GM19240 (cell line): ENCODE measurements at regions not wholly inside any gene's neighbourhood (a gene's known extent, or its start where the extent isn't known, plus 50 kb on each side); places are given as distances from the start of the nearest gene placed in this dataset.

Experiments
- DNase-seq: peaks from one replicate; pipeline ENCODE4 v3.0.0; 2011; ENCODE audit warnings: low spot score; ENCODE audit not compliant: insufficient read length

DNA sequence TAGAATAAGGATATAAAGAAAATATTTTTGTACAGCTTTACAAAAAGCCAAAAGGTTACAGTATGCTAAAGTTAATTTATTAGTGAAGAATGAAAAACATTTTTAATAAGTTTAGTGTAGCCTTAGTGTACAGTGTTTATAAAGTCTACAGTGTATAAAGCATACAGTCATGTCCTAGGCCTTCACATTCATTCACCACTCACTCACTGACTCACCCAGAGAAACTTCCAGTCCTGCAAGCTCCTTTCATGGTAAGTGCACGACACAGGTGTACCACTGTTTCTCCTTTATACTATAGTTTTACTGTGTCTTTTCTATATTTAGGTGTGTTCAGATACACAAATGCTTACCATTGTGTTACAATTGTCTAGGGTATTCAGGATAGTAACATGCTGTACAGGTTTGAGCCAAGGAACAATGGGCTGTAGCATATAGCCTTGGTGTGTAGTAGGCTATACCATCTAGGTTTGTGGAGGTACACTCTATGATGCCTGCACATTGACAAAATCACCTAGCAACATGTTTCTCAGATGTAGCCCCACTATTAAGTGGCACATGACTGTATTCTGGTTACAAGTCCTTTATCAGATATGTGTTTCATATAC, 197.1 kb upstream of the KBTBD8 start:
- no peak for DNase-seq

DNA sequence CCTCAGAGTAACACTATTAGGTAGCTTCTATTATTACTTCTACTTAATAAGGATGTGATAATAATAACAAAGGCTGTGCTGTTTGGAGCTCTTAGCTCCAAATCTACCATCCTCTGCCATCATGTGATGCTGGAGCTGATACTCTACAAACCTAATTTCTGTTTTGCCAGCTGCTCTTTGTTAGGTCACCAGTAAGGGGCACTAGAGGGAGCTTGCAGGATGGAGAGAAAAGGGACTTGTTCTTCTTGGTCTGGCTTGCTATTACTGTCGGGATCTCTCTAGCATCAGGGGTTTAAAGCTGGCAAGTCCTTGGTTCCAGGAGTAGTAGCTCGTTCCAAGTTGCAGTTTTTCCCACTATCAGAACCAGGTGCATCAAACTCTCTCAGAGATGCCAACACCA, 194.9 kb upstream of the KBTBD8 start:
- no peak for DNase-seq

DNA sequence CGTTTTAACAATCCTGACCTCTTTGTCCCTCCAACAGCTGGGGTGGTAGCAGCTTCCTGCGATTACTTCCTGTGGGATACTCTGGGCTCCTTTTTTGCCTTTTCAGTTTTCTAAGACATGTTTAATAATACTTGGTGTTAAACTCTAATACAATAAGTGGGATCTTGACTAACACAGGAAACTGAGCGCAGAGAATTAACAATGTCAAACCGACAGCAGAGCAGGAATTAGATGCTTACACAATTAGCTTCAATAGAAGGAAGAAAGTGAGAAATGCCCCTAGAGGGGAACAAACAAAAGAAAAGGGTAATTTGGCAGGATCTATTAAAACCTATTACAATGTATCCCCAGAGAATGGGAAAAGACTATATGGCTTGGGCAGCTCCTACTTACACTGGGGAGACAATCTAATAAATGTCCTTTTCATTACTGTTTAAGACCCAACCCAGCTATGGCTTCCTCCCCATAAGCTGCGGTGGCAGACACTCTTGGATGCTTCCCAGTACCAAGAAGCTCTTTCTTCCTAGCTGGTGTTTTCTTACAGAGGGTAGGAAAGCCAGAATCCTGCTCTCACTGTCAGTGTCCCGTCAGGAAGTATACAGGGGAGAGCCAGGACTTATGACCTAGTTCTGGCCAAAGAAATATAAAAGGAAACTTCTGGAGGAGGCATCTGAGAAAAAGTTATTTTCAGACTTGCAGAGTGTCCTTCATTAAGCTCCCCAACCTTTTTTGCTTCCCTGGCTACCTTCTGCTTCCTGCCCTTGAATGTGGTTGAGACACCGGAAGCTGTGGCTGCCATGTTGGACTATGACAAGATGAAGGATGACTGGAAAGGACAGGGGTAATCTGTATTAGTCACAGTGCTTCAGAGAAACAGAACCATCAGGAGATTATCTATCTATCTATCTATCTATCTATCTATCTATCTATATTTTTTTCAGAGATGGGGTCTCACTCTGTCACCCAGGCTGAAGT, 194.1 kb upstream of the KBTBD8 start:
- DNase-seq: no peak

DNA sequence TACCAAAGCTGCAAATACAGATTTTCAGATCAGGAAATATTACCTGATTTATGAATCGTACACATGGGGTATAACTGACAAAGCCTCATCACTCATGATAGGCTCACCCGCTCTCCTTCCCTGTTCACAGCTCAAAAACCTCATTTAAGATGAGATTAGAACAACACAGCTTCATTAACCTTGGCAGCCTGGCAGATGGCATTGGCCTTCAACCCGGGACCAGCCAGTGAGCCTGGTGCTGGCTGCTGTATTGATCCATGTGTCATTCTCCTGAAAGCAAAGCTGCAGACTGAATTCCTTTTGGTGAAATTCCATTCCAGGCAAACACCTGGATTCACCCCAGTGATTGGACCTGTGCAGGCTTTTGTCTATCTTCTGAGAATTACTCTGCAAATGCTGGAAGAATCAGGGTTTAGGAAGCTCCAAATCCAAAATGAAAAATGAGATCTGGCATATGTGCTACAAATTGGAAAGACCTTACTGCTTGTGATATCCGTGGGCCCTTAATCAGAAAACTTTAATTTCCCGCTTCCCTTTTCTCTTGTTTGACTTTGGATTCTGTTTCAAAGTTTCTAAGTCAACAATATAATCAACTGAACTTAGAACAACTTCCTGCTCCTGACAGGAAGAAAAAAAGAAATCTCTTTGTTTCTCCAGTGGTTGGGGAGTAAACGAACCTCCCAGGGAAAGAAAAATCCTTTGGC, 189.1 kb upstream of the KBTBD8 start:
- DNase-seq: no peak

DNA sequence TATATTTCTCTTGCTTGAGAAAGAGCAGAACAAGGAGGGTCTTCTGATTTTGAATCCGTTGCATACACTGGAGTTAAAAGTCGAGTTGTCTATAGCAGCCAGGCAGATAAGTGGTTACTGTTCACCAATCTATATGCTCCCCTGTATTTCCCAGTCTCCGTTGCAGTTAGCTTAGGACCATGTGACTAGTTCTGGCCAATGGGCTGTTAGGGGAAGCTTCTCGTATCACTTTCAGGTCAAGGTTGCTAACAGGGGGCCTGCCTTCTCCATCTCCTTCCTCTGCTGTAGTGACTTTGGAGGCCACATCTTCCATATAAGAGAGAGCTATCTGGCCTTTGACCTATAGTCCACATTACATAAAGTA, 188.5 kb upstream of the KBTBD8 start:
- DNase-seq: no peak

DNA sequence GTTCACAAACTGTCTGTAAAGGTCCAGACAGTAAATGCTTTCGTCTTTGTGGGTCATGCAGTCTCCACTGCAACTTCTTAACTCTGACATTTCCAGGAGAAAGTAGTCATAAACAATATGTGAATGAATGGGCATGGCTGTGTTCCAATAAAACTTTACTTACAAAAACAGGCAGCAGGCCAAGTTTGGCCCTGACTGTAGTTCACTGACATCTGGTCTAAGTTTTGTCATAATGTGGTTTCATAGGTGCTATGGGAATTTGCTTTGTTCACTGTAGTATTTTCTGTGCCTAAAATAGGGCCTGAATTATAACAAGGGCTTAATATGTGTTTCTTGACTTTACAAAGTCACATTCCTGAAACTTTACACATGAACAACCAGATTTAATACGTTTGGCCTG, 186.0 kb upstream of the KBTBD8 start:
- DNase-seq: no peak

DNA sequence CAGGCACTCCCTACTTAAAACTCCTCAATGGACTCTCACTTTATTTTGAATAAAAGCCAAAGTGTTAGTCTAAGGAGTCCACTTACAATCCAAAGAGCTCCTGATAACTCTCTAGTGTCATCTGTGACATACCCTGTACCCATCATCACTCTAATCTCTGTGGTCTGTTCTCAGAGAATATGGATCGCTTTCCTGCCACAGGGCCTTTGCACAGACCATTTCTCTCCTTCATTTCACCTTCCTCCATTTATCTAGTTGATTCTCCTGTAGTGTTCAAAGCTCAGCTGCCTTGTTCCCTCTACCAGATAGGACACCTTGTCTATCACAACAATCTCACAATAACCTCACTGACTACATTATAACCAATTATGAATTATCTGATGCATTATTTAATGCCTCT, 185.4 kb upstream of the KBTBD8 start:
- no peak for DNase-seq

DNA sequence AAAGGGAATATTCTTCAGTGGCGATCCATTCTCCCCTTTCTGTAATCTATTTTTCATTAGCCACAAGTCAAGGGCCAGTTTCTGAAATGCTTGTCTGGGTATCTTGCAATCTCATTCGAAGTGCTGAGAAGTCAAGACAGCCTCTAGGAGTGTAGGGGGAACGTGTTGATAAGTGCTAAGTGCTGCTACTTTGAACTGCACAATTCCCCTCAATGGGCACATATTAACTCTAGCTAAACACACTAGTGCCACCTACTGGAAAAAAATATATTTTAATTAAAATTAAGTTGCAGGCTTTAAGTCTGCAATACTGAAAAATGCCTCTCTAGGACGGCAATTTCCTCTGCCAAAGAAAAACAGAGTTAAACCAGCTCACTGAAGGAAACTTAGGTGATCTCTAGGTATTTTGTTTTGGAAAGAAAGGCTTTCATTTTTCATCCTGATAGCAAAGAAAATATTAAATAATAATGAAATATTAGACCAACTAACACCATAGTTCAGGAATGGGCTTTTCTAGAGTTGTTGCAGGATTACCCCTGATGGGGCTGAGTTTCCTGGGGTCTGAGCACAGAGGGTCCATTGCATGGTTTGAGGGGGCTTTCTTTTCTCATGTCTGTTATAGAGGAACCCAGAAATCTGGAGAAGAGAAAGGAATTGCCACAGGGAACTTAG, 181.9 kb upstream of the KBTBD8 start:
- no peak for DNase-seq

DNA sequence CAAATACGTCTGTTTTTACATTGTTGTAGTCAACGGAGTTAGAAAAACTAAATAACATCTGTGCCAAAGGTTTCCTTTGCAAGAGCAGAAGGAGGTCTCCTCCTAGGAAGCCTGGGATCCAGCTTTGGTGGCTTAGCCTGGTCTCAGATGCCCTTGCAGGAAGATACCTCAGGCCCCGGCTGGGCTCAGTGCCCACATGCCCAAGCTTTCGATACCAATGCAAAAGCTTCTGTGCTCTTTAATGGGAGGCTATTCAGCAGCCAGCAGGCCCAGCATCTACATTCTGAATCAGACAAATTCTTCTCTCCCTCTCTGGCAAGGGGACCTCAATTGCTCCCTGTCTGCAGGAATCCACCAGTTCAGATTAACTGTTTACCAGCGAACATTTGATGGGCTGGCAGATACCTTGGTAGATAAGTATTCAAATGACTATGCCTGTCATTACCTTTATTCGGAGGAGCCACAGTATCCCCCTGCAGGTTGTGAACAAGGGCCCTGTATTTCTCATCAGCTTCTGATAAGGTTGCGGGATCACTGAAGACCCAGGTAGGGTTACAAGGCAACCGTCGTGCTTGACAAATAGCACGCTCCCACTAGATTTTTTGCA, 180.1 kb upstream of the KBTBD8 start:
- no peak for DNase-seq

DNA sequence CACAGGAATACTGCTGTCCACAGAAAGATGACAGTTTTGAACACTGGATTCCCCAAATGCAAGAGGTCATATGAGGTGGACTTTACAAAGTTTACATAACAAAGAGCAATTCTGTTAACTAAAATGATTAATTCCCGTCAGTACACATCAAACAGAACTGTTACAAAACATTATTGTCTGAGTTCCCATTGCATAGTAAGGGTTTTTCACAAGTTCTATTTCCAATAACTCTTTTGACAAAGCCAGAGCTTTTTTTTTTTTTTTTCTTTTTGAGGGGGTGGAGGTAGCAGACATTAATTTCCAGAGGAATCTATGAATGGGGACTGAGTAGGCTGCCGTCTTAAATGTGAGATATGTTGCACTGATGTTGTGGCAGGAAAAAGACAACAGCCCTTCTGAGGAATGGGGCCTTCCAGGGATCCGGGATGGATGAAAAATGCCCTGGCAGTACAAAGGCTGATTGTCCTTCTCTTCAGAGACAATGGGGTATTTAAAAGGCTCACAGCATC, 178.1 kb upstream of the KBTBD8 start:
- DNase-seq: no peak

DNA sequence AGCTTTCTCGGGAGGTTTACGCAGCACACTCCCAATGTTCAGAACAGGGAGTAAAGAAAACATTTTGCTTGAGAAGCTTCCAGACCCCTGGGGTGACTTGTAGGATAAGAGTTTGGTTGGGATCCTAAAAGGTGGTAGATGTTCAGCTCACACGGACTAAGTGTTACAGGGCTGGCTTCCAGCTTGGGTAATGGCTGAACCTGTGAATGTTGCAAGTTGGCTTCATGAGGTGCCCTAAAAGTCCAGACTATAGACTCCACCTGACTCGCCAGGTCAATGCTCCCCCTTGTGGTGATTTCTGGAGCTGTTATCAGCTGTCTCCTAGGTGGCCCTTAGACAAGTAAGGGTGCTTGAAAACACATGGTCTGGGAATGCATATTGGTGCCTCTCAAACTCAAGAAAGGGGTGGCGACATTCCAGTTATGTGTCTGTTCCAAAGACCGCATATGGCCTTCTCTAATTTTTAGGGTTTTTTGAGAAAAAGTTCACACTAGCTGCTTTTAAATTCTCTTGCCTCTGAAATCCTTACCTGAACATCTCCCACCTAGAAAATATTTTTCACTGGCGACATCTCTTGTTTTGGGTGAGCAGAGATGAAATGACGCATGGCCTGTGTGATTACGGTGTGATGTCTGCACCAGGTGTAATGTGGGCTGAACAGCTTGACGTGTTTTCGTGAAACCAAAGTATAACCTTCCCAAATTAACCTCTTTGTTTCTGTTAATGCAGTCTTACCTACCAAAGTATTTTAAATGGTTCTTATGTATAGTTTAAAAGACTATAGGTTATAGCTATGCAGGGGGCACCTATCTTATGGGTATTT, 175.7 kb upstream of the KBTBD8 start:
- DNase-seq: peak; percentile 41

DNA sequence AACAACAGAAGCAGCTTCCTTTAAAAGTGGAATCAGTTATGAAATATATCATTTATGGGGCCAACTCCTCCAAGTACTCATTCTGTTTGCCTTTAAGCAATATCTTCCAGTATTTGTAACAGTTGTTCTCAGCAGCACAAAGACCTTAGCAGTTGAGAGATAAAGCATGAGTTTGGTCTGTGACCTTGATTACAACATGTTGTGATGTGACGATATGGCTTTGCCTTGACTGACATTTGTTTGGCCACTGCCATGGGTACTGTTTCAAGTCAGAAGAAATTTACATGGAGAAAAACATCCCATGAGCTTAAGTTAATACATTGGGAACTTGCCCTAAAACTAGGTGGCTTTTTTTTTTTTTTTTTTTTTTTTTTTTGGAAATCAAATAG, 175.1 kb upstream of the KBTBD8 start:
- DNase-seq: no peak

DNA sequence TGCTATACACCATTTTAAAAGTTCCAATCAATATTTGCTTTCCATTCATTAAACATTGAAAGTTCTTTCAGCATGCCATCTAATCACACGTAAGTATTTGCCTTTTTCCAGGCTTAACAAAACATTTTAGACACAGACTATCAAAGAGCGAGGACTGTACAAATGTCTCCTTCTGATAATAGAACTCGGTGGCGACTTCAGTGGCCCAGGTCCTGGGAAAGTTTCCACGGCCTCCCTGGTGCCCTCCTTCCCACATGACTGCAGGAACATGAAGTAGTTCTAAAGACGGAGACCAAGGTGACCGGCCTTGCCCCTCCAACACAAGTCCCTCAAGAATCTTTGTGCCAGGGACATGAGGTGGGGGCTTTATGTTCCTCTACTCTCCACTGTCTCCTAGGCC, 174.6 kb upstream of the KBTBD8 start:
- DNase-seq: no peak

DNA sequence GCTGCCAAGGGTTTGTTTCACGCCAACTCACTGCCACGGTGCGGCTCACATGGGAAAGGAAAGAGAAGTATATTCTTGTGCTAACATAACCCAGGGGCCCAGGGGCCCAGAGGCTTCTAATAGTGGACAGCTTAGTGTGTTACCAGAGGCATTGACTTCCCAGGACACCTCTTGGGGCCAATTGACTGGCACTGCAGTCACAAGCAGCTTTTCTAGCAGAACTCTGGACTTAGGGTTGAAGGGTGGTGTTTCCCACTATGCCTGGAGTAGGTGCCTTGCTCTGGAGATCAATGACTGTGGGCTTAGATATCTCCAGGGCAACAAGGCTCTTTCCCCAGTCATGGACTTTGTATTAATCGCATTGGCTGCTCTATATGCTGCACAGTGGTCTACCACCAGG, 172.7 kb upstream of the KBTBD8 start:
- no peak for DNase-seq

DNA sequence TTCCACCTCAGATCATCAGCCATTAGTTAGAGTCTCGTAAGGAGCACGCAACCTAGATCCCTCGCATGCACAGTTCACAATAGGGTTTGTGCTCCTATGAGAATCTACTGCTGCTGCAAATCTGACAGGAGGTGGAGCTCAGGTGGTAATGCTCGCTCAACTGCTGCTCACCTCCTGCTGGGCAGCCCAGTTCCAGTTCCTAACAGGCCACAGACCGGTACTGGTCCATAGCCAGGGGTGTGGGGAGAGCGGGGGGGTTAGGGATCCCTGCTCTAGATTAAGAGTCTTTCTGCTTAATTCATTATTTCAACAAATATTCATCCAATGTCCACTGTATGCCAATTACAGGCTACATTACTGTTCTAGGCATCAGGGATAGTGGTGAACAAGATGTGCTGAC, 170.4 kb upstream of the KBTBD8 start:
- DNase-seq: no peak

DNA sequence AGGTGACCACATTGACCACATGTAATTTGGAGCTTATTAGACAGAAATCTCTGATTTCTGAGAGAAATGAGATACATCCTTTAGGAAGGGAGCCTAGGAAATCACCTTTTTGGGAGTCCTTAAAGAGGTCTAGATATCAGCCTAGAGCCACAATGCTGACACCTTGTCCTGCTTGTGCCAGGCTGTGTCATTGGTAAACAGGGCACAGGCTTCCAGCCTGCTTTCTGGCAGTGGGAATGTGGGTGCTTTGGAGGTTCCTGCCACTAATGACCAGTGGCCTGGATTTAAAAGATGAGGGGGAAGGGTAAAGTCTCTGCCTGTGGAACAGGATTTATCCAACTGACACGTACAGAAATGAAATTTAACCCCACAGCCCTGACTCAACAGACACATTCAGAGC, 169.8 kb upstream of the KBTBD8 start:
- DNase-seq: no peak

DNA sequence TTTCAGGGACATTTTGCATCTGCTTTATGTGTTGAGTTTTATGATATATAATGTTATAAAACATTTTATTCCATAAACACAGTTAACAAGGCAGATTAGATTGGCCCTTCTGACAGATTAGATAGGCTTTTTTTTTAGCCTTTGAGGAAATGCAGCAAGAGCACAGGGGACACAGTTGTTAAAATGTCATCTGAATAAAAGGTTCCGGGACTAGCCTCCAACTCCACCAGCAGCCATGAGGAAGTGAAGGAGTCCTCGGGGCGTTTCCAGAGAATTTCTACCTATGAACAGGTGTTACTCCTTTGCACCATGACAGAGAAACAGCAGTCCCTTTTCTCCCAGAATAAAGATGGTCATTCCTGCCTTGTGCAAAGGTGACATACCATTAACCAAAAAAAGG, 167.8 kb upstream of the KBTBD8 start:
- DNase-seq: no peak

DNA sequence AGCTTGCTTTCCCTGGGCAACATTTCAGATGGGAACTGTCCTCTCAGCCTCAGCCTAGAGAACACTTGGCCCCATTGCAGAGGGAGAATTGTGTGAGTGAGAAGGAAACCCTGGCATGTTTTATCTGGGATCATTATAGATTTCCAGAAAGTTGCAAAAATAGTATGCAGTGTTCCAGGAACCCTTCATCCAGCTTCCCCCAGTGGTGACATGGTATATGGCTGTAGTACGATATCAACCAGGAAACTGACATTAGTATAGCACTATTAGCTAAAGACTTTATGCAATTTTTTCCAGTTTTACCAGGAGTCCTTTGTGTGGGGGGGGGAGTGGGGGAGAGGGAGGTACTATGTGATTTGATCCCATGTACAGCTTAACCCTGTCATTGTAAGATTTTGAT, 166.2 kb upstream of the KBTBD8 start:
- no peak for DNase-seq

DNA sequence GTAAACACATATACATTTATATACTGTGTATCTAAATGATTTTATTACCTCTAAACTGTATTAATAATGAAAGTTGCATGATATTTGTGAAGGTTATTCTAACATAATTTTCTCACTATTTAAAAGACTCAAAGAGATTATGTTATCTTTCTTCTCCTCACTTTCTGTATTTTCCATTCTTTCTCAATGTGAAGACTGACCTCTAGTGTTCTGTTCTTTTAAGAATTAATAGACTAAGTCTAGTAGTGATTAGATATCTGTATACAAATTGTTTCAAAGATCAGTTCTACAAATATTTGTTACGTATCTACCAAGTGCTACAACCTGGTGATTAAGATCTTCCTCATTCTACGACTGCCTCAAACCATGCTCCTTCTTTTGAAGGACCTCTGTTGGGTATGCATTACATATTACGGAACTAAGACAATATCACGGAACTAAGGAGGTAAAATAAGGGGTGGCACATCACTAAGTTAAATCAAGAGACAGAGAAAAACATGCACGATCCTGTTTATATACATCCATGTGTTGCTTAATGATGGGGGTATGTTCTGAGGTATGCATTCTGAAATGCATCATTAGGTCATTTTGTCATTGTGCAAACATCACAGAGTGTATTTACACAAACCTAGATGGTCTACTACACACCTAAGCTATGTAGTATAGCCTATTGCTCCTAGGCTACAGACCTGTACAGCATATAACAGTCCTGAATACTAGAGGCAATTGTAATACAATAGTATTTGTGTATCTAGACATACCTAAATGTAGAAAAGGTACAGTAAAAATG, 161.5 kb upstream of the KBTBD8 start:
- DNase-seq: no peak

DNA sequence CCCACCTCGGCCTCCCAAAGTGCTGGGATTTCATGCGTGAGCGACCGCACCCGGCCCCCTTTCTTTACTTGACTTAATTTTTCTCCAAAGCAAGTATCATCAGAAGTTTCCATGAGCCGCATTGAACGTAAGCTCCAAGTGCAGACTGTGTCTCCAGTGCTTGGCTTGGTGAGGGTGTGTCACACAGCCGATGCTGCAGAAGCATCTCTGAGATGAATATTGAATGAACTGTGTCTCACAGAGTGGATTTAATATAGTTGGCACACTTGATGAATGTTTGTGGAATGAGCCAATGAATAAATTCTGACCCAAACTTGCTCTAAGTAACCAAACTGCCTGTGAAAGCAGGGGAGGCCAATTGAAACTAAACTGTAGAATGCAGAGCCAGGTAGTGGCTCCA, 159.4 kb upstream of the KBTBD8 start:
- DNase-seq: no peak
